IMR-90 (cell line): ENCODE measurements at regions not wholly inside any gene's neighbourhood (a gene's known extent, or its start where the extent isn't known, plus 50 kb on each side); places are given as distances from the start of the nearest gene placed in this dataset.
A peak's percentile ranks its signal among the peaks of the same experiment; 100 is the strongest.
"Not testable (repeated sequence)": the region's sequence is repeated elsewhere in the genome, so short reads cannot be mapped to it uniquely, and the experiment has no call there.

Source experiments
- ATAC-seq: fragments of 200-7000 bp; cut with Tn5 transposase; 2 replicates; pipeline ENCODE4 v1.9.1; 2020; ENCODE audit warnings: low read depth, mild to moderate bottlenecking, moderate library complexity
- BruUV-seq: library from RNA; stranded (reverse); fragments of 400-500 nt; replicated peaks from 2 replicates; lab custom pipeline; 2021; lab: Mats Ljungman, UMichigan
- CTCF ChIA-PET: fragments of 300-600 bp; formaldehyde crosslinking; extraction: SDS; loops from one replicate; lab custom pipeline; 2021; ENCODE audit warnings: antibody characterized with exemption; lab: Yijun Ruan, JAX
- POLR2A ChIA-PET: fragments of 300-600 bp; sonication (Branson Sonifier 250); formaldehyde crosslinking; loops from one replicate; lab custom pipeline; 2022; ENCODE audit warnings: antibody characterized with exemption; ENCODE audit not compliant: unreplicated experiment; lab: Charles Lee
- DNase-seq: peaks from one replicate; pipeline ENCODE4 v3.0.0; 2013
- H2AFZ ChIP-seq: replicated peaks from 2 replicates; pipeline ENCODE3; 2013; ENCODE audit warnings: low read length, mild to moderate bottlenecking; ENCODE audit not compliant: poor library complexity
- H2AK5ac ChIP-seq: 2 replicates; pipeline ENCODE4 v1.6.1; 2013; ENCODE audit warnings: low read depth, low read length, inconsistent platforms
- H2AK9ac ChIP-seq: replicated peaks from 2 replicates; pipeline ENCODE3; 2013; ENCODE audit warnings: mild to moderate bottlenecking, low read depth, low read length, moderate library complexity; ENCODE audit not compliant: poor library complexity
- H2BK120ac ChIP-seq: 2 replicates; pipeline ENCODE4 v1.6.1; 2013; ENCODE audit warnings: low read depth, low read length, inconsistent platforms
- H2BK15ac ChIP-seq: 3 replicates; pipeline ENCODE4 v1.6.1; 2013; ENCODE audit warnings: low read depth, low read length, inconsistent platforms
- H2BK20ac ChIP-seq: 2 replicates; pipeline ENCODE4 v1.6.1; 2013; ENCODE audit warnings: low read depth, mild to moderate bottlenecking, inconsistent platforms, low read length, moderate library complexity
- H2BK5ac ChIP-seq: 2 replicates; pipeline ENCODE4 v1.6.1; 2013; ENCODE audit warnings: mild to moderate bottlenecking, low read depth, low read length, inconsistent platforms; ENCODE audit not compliant: poor library complexity, severe bottlenecking
- H3K14ac ChIP-seq: replicated peaks from 2 replicates; pipeline ENCODE4 v1.6.1; 2013; ENCODE audit warnings: low read depth, low read length, inconsistent platforms
- H3K18ac ChIP-seq: 2 replicates; pipeline ENCODE4 v1.6.1; 2013; ENCODE audit warnings: low read depth, low read length, control low read depth
- H3K23ac ChIP-seq: 2 replicates; pipeline ENCODE4 v1.6.1; 2013; ENCODE audit warnings: low read depth, low read length, inconsistent platforms
- H3K27ac ChIP-seq: 2 replicates; pipeline ENCODE4 v1.5.1; 2013; ENCODE audit warnings: mild to moderate bottlenecking, control low read depth, low read length; ENCODE audit not compliant: insufficient read depth
- H3K27me3 ChIP-seq: 2 replicates; pipeline ENCODE4 v1.6.1; 2013; ENCODE audit warnings: low read length; ENCODE audit not compliant: control insufficient read depth, insufficient read depth
- H3K36me3 ChIP-seq: 2 replicates; pipeline ENCODE4 v1.6.1; 2013; ENCODE audit warnings: low read length, mixed read lengths; ENCODE audit not compliant: control insufficient read depth, insufficient read depth
- H3K4ac ChIP-seq: 2 replicates; pipeline ENCODE4 v1.6.1; 2013; ENCODE audit warnings: low read depth, low read length, inconsistent platforms
- H3K4me1 ChIP-seq: 2 replicates; pipeline ENCODE4 v1.6.1; 2013; ENCODE audit warnings: low read length, mixed read lengths; ENCODE audit not compliant: control insufficient read depth, insufficient read depth
- H3K4me2 ChIP-seq: 2 replicates; pipeline ENCODE4 v1.6.1; 2013; ENCODE audit warnings: low read depth, mild to moderate bottlenecking, control low read depth, low read length, moderate library complexity
- H3K4me3 ChIP-seq: 2 replicates; pipeline ENCODE4 v1.5.1; 2013; ENCODE audit warnings: low read depth, mild to moderate bottlenecking, control low read depth, low read length, moderate library complexity; ENCODE audit not compliant: insufficient read depth
- H3K56ac ChIP-seq: 2 replicates; pipeline ENCODE4 v1.6.1; 2013; ENCODE audit warnings: low read length, inconsistent platforms; ENCODE audit not compliant: insufficient read depth; ENCODE audit errors: extremely low read depth
- H3K79me1 ChIP-seq, 2 experiments: 2 replicates each; pipeline ENCODE4 v1.6.1; 2013; ENCODE audit warnings: low read length in 2 of 2, inconsistent platforms in 1 of 2, low read depth in 1 of 2
- H3K9ac ChIP-seq: 2 replicates; pipeline ENCODE4 v1.6.1; 2013; ENCODE audit warnings: low read depth, low read length, control low read depth
- H3K9me1 ChIP-seq: 2 replicates; pipeline ENCODE4 v1.6.1; 2013; ENCODE audit warnings: low read length, inconsistent platforms; ENCODE audit not compliant: insufficient read depth
- H3K9me3 ChIP-seq: 2 replicates; pipeline ENCODE4 v1.6.1; 2013; ENCODE audit warnings: low read length; ENCODE audit not compliant: control insufficient read depth, insufficient read depth
- H4K20me1 ChIP-seq: 2 replicates; pipeline ENCODE4 v1.6.1; 2013; ENCODE audit warnings: low read length, inconsistent platforms; ENCODE audit not compliant: insufficient read depth
- H4K5ac ChIP-seq: 2 replicates; pipeline ENCODE4 v1.6.1; 2013; ENCODE audit warnings: mild to moderate bottlenecking, low read depth, low read length, control low read depth
- H4K8ac ChIP-seq, 2 experiments: 2 replicates each; pipeline ENCODE4 v1.6.1; 2013; ENCODE audit warnings: low read depth in 2 of 2, low read length in 2 of 2, control low read depth in 1 of 2, inconsistent platforms in 1 of 2
- H4K91ac ChIP-seq: 2 replicates; pipeline ENCODE4 v1.6.1; 2013; ENCODE audit warnings: low read depth, low read length, inconsistent platforms; ENCODE audit not compliant: insufficient read depth
- CEBPB ChIP-seq: IDR thresholded peaks from 2 replicates; pipeline ENCODE4 v1.6.1; 2012; ENCODE audit warnings: low read depth, low read length, improper control_type of control experiment
- CTCF ChIP-seq: conservative IDR thresholded peaks from 2 replicates; pipeline ENCODE4 v1.5.1; 2012; ENCODE audit warnings: mild to moderate bottlenecking, low read depth, low read length, improper control_type of control experiment
- MAFK ChIP-seq: IDR thresholded peaks from 2 replicates; pipeline ENCODE4 v1.6.1; 2012; ENCODE audit warnings: low read depth, low read length, improper control_type of control experiment
- POLR2A ChIP-seq: IDR thresholded peaks from 2 replicates; pipeline ENCODE4 v1.6.1; 2012; ENCODE audit warnings: mild to moderate bottlenecking, low read depth, low read length
- RAD21 ChIP-seq: IDR thresholded peaks from 2 replicates; pipeline ENCODE4 v1.6.1; 2012; ENCODE audit warnings: low read length, improper control_type of control experiment
- RCOR1 ChIP-seq: IDR thresholded peaks from 2 replicates; pipeline ENCODE4 v1.6.1; 2012; ENCODE audit warnings: mild to moderate bottlenecking, low read length, improper control_type of control experiment; ENCODE audit not compliant: insufficient replicate concordance
- RFX5 ChIP-seq: IDR thresholded peaks from 2 replicates; pipeline ENCODE4 v1.8.0; 2012; ENCODE audit warnings: low read depth, mild to moderate bottlenecking, low read length, moderate library complexity
- SMC3 ChIP-seq: fragments of 150-350 bp; IDR thresholded peaks from 2 replicates; pipeline ENCODE4 v1.6.1; 2016; ENCODE audit warnings: low read depth, mild to moderate bottlenecking, antibody characterized with exemption, low read length, moderate library complexity
- WGBS, 2 experiments: methylation state at CpG; one replicate each; pipeline versions ENCODE4 v1.1.5 to v1.1.7; 2013; ENCODE audit warnings: missing lambda C conversion rate in 2 of 2; ENCODE audit not compliant: insufficient read length in 1 of 2; ENCODE audit errors: extremely low coverage in 2 of 2; 5-methylcytosine and 5-hydroxymethylcytosine counted together
- dilution Hi-C: fragments of 300-500 bp; cut with HindIII; formaldehyde crosslinking; loops from one replicate; pipeline ENCODE4 v1.14.3; 2018; ENCODE audit warnings: low sequenced_read_pairs; ENCODE audit not compliant: unreplicated experiment
- in situ Hi-C: fragments of 300-500 bp; cut with MboI; formaldehyde crosslinking; loops from 3 replicates; pipeline ENCODE4 v1.14.3; 2019; ENCODE audit warnings: low sequenced_read_pairs, inconsistent platforms, mixed read lengths
- intact Hi-C: fragments of 100-400 bp; cut with micrococcal nuclease; formaldehyde crosslinking; loops from 2 replicates; pipeline ENCODE4 v1.10.0; 2022

DNA sequence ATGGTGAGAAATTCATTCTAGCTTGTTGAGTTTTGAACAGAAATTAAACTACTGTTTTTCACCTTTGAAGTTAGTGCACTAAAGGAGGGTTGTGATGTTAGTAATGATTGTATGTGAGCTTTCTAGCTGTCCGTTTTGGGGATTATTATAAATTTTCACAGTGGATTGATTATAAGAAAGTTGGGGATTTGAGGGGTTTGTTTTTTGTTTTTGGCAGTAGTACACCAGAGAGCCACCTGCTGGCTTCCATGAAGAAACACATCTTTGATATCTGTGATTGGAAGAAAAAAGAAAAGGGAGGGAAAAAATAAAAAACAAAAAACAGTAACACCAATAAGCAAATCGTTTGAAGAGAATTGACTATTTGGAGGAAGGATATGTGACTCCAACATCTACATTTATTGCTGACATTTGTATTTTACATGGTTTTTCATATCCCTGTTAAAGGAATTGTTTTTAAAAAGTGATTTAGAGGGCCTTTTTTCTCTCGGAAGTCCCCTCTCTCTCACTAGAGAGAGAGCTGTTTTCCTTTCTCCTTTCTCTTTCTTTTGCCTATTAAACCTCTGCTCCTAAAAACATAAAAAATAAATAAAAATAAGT is 1469.5 kb upstream of the GOT2 start:
- Histone ChIP-seq H2BK120ac (no peak overlapping the region), H3K27me3 (no peaks in the 10 kb centered on the region), H2BK15ac (no peak overlapping the region), H3K9ac (no peak overlapping the region), H2AK9ac (no peak overlapping the region), H2AK5ac (no peak overlapping the region), H3K4me3 (no peak overlapping the region), H3K4me2 (no peak overlapping the region), H2AFZ (no peak overlapping the region), H3K4ac (no peak overlapping the region), H3K4me1 (no peaks in the 10 kb centered on the region), H2BK5ac (no peak overlapping the region), H3K9me1 (no peaks in the 10 kb centered on the region), H3K79me1 (no peaks in the 10 kb centered on the region), H3K36me3 (no peaks in the 10 kb centered on the region), H3K14ac (no peak overlapping the region), H2BK20ac (no peak overlapping the region), H3K18ac (no peak overlapping the region), H4K91ac (no peak overlapping the region), H3K9me3 (peaks cover 5% of the 10 kb centered on the region; the same call in 1 of the 2 replicates), H4K8ac (no peak overlapping the region), H3K27ac (no peak overlapping the region), H3K23ac (no peak overlapping the region), H4K20me1 (no peaks in the 10 kb centered on the region), H3K56ac (no peak overlapping the region), H4K5ac (no peak overlapping the region)
- no peak for ATAC-seq
- CTCF ChIA-PET = interaction anchor here (0.7 to 1.1 kb wide), 2 partner anchors 791 to 812 kb away, joined by 3 read pairs; no protein-coding TSS in a partner anchor
- no CpG with 5 or more reads among the region's 3 CpGs for WGBS, 2 experiments
- intact Hi-C loops (loop anchor here (1.0 to 10.0 kb wide), 4 partner anchors 791 to 1389 kb away; no protein-coding TSS in a partner anchor), dilution Hi-C loops (no loop called here), in situ Hi-C loops (no loop called here)
- no TSS peak for BruUV-seq
- POLR2A ChIA-PET = no interaction called here
- DNase-seq = peak; percentile 2
- no peak for TF ChIP-seq RCOR1
- peak; percentile 38 for TF ChIP-seq RAD21
- TF ChIP-seq CTCF = peak; percentile 43
- no peak for TF ChIP-seq POLR2A
- TF ChIP-seq SMC3 = peak; percentile 57; the same call in 1 of the 2 replicates
- TF ChIP-seq RFX5 = no peak
- no peak for TF ChIP-seq CEBPB
- peak; percentile 51; the same call in 1 of the 2 replicates for TF ChIP-seq MAFK

GRCh38 chr16:60200729-60201128 is 1466.6 kb upstream of the GOT2 start:
- POLR2A ChIA-PET, CTCF ChIA-PET: not testable (repeated sequence)
- WGBS, 2 experiments = 0% methylated on average over 1 of the region's 6 CpGs; no CpG with 5 or more reads in 1 of the 2 experiments

More at GRCh38 chr16:60200729-60201128, 1466.6 kb upstream of the GOT2 start:
- H2AK9ac ChIP-seq, H3K27me3 ChIP-seq, H2BK15ac ChIP-seq, H4K20me1 ChIP-seq, H3K56ac ChIP-seq, H2BK20ac ChIP-seq, H3K23ac ChIP-seq, H4K91ac ChIP-seq, H3K36me3 ChIP-seq, H3K4me3 ChIP-seq, H3K4ac ChIP-seq, H3K14ac ChIP-seq, H3K4me1 ChIP-seq, H4K5ac ChIP-seq, H3K27ac ChIP-seq, dilution Hi-C loops, BruUV-seq, H2AFZ ChIP-seq, in situ Hi-C loops, DNase-seq, H3K9ac ChIP-seq, H2BK120ac ChIP-seq, H3K18ac ChIP-seq, H2BK5ac ChIP-seq, H3K9me1 ChIP-seq, ATAC-seq, H3K79me1 ChIP-seq, H4K8ac ChIP-seq, H3K4me2 ChIP-seq, H2AK5ac ChIP-seq, H3K9me3 ChIP-seq: not testable (repeated sequence)
- intact Hi-C loops = loop anchor here (10.0 kb wide), 2 partner anchors 1006 to 1356 kb away; no protein-coding TSS in a partner anchor
